ENCODE measurements at regions not wholly inside any gene's neighbourhood (a gene's known extent, or its start where the extent isn't known, plus 50 kb on each side); places are given as distances from the start of the nearest gene placed in this dataset.

DNA sequence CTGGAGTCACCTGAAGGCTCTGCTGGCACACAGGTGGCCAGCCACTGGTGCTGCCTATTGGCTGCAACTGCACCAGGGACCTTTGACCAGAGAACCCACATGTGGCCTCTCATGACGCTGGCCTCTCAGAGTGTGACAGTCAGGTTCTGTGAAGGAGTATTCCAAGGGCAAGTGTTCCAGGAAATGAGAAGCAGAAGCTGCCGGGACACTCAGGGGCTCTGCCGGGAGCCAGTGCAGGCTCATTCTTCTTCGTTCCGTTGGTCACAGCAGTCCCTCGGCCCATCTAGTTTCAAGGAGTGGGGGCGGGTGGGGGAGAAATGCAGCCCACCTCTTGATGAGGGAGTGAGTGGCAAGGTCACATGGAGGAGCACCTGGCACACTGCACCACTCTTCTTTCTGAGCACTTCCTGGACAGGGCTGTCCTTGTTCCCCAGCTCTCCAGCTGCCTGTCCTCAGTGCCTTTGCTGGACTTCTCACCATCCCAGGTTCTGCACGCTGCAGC lies 237.5 kb downstream of the GADD45G start:
- ATAC-seq (no peak), DNase-seq (no peak)
- ChIA-PET CTCF (no interaction called here), POLR2A (no interaction called here)
- Mint-ChIP-seq H3K4me3 (no peak overlapping the region), H3K9me3 (ENCODE audit: insufficient read depth) (no peaks in the 10 kb centered on the region), H3K27ac (no peak overlapping the region), H3K4me1 (ENCODE audit: low read depth) (no peaks in the 10 kb centered on the region), H3K36me3 (ENCODE audit: low read depth) (no peaks in the 10 kb centered on the region), H3K27me3 (ENCODE audit: low read depth) (peaks cover 13% of the 10 kb centered on the region)

DNA sequence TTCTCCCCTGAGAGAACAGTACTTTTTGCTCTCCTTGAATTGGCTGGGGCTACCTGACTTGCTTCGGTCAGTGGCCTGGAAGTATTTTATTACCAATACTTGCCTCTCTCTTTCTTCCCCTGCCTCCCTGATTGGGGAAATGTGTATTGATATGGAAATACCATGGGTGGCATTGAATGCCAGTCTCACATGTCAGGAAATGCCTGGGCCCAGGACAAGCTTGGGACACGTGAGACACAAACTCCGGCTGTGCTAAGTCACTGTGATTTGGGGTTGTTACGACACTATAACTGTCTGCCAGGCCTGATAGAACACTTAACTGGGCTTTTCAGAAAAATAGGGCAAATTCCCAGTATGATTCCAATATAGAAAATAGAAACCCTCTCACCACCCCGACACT lies 238.3 kb downstream of the GADD45G start:
- peaks cover 13% of the 10 kb centered on the region for H3K27me3 Mint-ChIP-seq (ENCODE audit: low read depth)
- no peaks in the 10 kb centered on the region for H3K9me3 Mint-ChIP-seq (ENCODE audit: insufficient read depth)
- H3K27ac Mint-ChIP-seq: no peak overlapping the region
- ATAC-seq (no peak), DNase-seq (no peak)
- no peak overlapping the region for H3K4me3 Mint-ChIP-seq
- H3K36me3 Mint-ChIP-seq (ENCODE audit: low read depth): no peaks in the 10 kb centered on the region
- ChIA-PET CTCF (no interaction called here), POLR2A (no interaction called here)
- no peaks in the 10 kb centered on the region for H3K4me1 Mint-ChIP-seq (ENCODE audit: low read depth)

DNA sequence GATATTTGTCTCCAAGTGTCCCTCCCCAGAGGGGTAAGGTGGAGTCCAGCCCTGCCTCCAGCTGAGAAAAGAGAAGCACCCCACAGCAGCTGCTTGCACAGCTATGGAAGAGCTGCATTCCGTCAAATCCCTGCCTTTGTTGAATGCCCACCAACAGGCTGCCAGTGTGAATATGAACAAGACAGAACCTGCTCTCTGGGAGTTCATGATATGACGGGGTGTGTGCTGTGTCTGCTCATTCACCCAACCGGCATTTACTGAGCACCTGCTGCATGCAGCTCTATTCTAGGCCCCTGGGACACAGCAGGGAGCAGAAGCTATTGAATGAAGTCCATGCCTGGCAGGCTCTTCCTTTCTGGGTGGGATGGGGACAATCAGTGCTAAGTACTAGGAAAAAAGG lies 238.8 kb downstream of the GADD45G start:
- Mint-ChIP-seq H3K27ac (no peak overlapping the region), H3K4me1 (ENCODE audit: low read depth) (no peaks in the 10 kb centered on the region), H3K27me3 (ENCODE audit: low read depth) (peaks cover 13% of the 10 kb centered on the region), H3K9me3 (ENCODE audit: insufficient read depth) (no peaks in the 10 kb centered on the region), H3K36me3 (ENCODE audit: low read depth) (no peaks in the 10 kb centered on the region), H3K4me3 (no peak overlapping the region)
- ATAC-seq (no peak), DNase-seq (no peak)
- ChIA-PET POLR2A (no interaction called here), CTCF (no interaction called here)

DNA sequence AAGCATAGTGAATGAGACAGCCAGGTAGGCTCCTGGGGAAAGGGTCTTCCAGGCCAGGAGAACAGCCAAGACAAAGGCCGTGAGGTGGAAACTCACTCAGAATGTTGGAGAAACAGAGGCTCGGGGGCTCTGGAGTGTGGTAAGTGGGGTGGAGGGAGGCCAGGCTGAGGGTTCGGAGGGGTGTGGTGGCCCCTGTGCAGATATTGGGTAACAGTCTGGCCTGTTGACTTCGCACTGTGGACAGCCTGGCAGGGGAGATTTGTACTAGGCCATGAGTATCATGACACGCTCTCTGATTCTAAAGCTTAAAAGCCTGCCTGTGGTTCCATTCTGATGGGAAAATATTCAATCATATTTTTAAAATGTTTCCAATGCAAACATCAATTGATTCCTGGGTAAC lies 239.3 kb downstream of the GADD45G start:
- ChIA-PET POLR2A (no interaction called here), CTCF (interaction anchor here (1.0 kb wide), 1 partner anchor 246 kb away, joined by 3 read pairs; no protein-coding TSS in a partner anchor)
- Mint-ChIP-seq H3K4me1 (ENCODE audit: low read depth) (no peaks in the 10 kb centered on the region), H3K27ac (no peak overlapping the region), H3K4me3 (no peak overlapping the region), H3K9me3 (ENCODE audit: insufficient read depth) (no peaks in the 10 kb centered on the region), H3K27me3 (ENCODE audit: low read depth) (peaks cover 15% of the 10 kb centered on the region), H3K36me3 (ENCODE audit: low read depth) (no peaks in the 10 kb centered on the region)
- DNase-seq (no peak), ATAC-seq (no peak)

DNA sequence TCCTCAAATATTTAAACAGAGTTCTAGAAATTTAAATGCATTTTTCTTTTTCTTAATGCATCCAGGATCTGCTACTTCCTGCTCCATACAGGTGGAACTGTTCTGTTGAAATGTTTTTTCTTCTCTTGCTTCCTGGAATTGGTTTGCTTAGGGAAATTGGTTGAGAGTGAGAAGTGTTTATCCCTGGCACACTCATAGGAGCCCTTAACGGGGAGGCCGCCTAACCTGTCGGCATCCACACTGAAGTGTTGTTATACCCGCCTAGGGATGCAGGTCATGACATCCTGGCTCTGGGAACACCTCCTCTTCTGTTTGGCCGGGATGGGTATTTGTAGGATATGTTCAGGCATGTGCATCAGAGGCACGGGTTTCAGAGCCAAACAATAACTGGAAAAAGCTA lies 239.7 kb downstream of the GADD45G start:
- DNase-seq: no peak
- no peak overlapping the region for H3K27ac Mint-ChIP-seq
- CTCF ChIA-PET: interaction anchor here (1.0 kb wide), 1 partner anchor 246 kb away, joined by 3 read pairs; no protein-coding TSS in a partner anchor
- H3K36me3 Mint-ChIP-seq (ENCODE audit: low read depth): no peaks in the 10 kb centered on the region
- H3K4me1 Mint-ChIP-seq (ENCODE audit: low read depth): no peaks in the 10 kb centered on the region
- no peak for ATAC-seq
- no peak overlapping the region for H3K4me3 Mint-ChIP-seq
- POLR2A ChIA-PET: no interaction called here
- peaks cover 17% of the 10 kb centered on the region for H3K27me3 Mint-ChIP-seq (ENCODE audit: low read depth)
- H3K9me3 Mint-ChIP-seq (ENCODE audit: insufficient read depth): no peaks in the 10 kb centered on the region

DNA sequence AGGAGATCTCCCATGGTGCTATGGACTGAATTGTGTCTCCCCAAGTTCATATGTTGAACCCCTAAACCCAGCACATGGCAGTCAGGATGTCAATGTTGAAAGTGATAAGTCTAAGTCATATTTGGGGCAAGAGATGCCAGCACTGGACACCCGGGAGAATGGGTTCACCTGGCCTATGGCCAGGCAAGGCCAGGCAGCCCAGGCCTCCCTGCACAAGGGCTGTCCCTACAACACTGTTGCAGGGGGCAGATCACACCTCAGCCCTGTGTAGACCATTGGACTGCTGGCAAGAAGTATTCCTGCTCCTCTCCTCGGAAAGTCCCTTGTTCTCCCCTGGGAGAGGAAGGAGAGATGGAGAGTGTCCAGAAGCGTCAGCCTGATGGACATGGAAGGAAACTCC lies 240.5 kb downstream of the GADD45G start:
- no peak for ATAC-seq
- POLR2A ChIA-PET: no interaction called here
- Mint-ChIP-seq H3K9me3 (ENCODE audit: insufficient read depth) (no peaks in the 10 kb centered on the region), H3K27ac (no peak overlapping the region), H3K27me3 (ENCODE audit: low read depth) (peaks cover 17% of the 10 kb centered on the region), H3K4me3 (no peak overlapping the region), H3K4me1 (ENCODE audit: low read depth) (no peaks in the 10 kb centered on the region), H3K36me3 (ENCODE audit: low read depth) (no peaks in the 10 kb centered on the region)
- CTCF ChIA-PET: interaction anchor here (1.0 kb wide), 1 partner anchor 247 kb away, joined by 3 read pairs; no protein-coding TSS in a partner anchor
- no peak for DNase-seq

DNA sequence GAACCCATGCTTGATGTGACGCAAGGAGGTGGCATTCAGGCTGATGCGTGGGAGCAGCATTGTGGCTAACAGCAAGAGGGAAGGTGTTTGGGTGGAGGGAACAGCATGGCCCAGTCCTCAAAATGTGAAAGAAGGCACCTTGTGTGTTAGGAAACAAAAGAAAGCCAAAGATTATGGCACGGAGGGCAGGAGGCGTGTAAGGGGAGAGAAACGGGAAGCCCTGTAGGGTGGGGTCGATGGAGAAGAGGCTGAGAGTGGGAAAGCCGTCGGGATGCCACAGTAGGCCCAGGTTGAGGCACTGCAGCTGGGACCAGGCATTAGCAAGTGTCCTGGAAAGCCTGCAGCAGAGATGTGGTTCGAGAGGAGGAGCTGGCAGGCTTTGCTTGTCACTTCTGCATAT lies 241.1 kb downstream of the GADD45G start:
- ChIA-PET POLR2A (no interaction called here), CTCF (no interaction called here)

DNA sequence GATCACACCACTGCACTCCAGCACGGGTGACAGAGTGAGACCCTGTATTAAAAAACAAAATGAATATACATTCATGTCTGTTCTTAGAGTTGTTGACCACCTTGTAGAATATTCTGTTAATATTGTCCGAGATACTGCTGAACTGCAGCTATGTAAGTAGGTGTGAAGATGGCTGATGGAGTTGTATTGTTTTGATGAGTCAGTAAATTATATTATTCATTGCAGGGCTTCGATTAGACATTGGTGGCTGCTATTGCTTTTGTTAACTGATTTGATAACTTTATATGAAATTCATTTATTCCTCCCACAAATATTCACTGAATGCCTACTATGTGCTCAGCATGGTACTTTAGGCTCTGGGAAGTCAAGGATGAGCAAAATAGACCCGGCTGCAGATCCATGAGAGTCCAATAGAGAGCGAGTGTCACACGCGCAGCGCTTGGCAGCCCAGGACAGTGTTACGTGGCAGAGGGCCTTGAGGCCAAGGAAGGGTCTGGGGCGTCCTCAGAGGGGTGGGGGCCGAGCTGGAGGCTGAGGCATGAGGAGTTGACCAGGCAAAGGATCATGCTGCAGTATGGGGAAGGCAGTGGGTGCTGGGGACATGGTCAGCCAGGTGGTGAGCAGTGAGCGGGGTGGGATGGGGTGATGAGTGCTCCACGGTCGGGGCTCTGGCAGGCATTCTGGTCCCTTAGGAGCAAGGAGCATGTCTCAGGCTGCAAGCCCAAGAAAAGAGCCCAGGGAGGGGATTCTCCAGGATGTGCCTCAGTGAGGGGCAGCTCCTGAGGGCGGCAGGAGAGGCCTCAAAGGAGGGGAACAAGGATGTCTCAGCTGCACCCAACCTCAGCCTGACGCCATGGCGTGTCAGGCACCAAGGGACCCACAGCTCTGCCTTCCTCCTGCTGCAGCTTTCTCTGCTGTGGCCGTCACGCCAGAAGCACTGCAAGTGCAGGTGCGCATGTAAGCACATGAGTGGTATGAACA lies 243.5 kb downstream of the GADD45G start:
- POLR2A ChIA-PET: no interaction called here
- CTCF ChIA-PET: no interaction called here

More for the DNA sequence above, 241.1 kb downstream of the GADD45G start:
- no peaks in the 10 kb centered on the region for H3K9me3 Mint-ChIP-seq (ENCODE audit: insufficient read depth)
- DNase-seq (no peak), ATAC-seq (no peak)
- H3K4me3 Mint-ChIP-seq: no peak overlapping the region
- no peaks in the 10 kb centered on the region for H3K4me1 Mint-ChIP-seq (ENCODE audit: low read depth)
- H3K27ac Mint-ChIP-seq: no peak overlapping the region
- no peaks in the 10 kb centered on the region for H3K36me3 Mint-ChIP-seq (ENCODE audit: low read depth)
- H3K27me3 Mint-ChIP-seq (ENCODE audit: low read depth): peaks cover 17% of the 10 kb centered on the region

DNA sequence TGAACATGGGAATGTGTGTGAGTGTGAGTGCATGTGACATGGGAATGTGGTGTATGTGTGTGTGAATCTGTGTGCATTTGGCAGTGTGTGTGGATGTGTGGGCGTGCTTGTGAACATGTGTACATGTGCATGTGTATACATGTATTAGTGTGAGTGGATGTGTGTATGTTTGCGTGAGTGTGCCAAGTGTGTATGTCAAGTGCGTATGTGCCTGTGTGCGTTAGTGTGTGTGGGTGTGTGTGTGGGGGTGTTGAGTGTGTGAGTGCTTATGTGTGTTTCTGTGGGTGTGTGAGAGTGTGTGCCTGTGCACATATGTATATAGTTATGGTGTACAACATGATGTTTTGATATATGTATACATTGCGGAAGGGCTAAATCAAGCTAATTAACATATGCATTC lies 244.3 kb downstream of the GADD45G start:
- Mint-ChIP-seq H3K36me3 (ENCODE audit: low read depth) (no peaks in the 10 kb centered on the region), H3K9me3 (ENCODE audit: insufficient read depth) (no peaks in the 10 kb centered on the region), H3K4me3 (no peak overlapping the region), H3K4me1 (ENCODE audit: low read depth) (no peaks in the 10 kb centered on the region), H3K27me3 (ENCODE audit: low read depth) (peaks cover 16% of the 10 kb centered on the region), H3K27ac (no peak overlapping the region)
- ChIA-PET CTCF (no interaction called here), POLR2A (no interaction called here)
- DNase-seq (no peak), ATAC-seq (no peak)

More for the DNA sequence above, 243.5 kb downstream of the GADD45G start:
- H3K4me3 Mint-ChIP-seq: no peak overlapping the region
- ATAC-seq: no peak
- H3K27ac Mint-ChIP-seq: no peak overlapping the region
- no peaks in the 10 kb centered on the region for H3K9me3 Mint-ChIP-seq (ENCODE audit: insufficient read depth)
- H3K27me3 Mint-ChIP-seq (ENCODE audit: low read depth): peaks cover 14% of the 10 kb centered on the region
- DNase-seq: no peak
- no peaks in the 10 kb centered on the region for H3K4me1 Mint-ChIP-seq (ENCODE audit: low read depth)
- no peaks in the 10 kb centered on the region for H3K36me3 Mint-ChIP-seq (ENCODE audit: low read depth)

DNA sequence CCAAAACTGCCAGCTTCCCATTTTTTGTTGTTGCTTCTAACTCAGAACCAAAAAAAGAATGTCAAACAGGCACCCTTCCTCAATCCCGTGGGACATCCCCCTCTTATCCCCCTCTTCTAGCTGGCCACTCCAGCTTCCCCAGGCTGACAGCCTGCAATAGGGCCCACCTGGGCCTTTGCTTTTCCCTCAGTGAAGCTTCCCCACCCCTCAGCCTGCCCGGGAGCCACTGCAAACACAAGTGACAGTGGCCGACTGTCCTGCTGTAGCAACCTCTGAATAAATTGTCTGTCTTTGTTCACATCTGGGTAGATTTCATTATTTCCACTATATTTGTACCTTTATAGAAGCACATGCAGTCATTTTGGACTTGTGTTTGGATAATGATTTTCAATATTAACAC lies 245.3 kb downstream of the GADD45G start:
- no peaks in the 10 kb centered on the region for H3K9me3 Mint-ChIP-seq (ENCODE audit: insufficient read depth)
- CTCF ChIA-PET: no interaction called here
- H3K36me3 Mint-ChIP-seq (ENCODE audit: low read depth): no peaks in the 10 kb centered on the region
- H3K27ac Mint-ChIP-seq: no peak overlapping the region
- DNase-seq (no peak), ATAC-seq (no peak)
- no peak overlapping the region for H3K4me3 Mint-ChIP-seq
- peaks cover 16% of the 10 kb centered on the region for H3K27me3 Mint-ChIP-seq (ENCODE audit: low read depth)
- POLR2A ChIA-PET: interaction anchor here (1.2 kb wide), 1 partner anchor 10 kb away, joined by 3 read pairs; no protein-coding TSS in a partner anchor
- no peaks in the 10 kb centered on the region for H3K4me1 Mint-ChIP-seq (ENCODE audit: low read depth)

DNA sequence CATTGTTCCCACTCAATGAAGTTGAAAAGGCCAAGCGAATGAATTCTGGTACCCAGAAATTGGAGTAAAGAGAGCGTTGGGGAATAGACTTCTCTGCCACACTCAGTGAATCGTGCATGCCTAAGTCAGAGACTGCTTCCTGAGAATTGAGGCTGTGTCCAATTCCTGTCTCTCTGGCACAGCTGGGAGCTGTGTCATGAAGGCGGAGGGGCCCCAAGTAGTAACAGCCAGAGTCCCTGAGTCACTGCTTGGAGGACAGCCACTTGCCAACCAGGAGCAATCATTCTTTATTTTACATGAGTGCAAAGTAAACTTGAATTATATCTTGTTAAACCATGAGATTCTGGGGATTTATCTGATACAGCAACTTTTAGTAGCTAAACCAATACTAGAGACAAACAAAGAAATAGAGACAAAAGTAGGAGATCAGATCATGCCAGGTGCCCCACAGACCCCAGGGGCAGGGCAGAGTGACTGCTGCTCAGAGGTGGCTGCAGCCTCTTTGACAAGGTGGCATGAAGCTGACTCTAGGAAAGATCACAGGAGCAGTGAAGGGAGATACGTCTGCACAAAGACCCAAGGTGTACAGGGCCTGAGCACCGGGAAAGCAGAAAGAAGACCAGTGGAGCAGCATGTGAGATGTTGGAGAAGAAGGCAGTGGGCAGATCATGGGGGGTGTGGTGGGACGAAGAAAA lies 246.0 kb downstream of the GADD45G start:
- CTCF ChIA-PET: no interaction called here
- H3K27me3 Mint-ChIP-seq (ENCODE audit: low read depth): peaks cover 14% of the 10 kb centered on the region
- POLR2A ChIA-PET: interaction anchor here (1.2 kb wide), 1 partner anchor 11 kb away, joined by 3 read pairs; no protein-coding TSS in a partner anchor

DNA sequence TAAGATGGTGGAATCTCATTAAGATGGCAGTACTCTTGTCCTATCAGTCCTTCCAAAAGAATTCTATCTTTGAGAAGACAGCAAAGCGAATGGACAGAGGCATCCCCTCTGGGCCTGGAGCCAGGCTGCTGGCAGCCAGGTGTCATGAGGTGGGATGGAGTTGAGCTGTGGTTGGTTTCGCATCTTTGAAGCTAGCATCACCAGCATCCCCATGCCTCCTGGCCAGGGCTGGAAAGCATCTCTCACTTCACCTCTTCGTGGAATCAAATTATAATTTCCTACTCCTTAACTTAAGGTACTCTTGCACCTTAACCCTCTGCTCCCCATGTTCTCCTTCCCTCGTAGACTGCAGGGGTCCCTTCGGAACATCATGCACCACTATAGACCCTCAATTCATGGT lies 248.3 kb downstream of the GADD45G start:
- Mint-ChIP-seq H3K27ac (no peak overlapping the region), H3K4me3 (no peak overlapping the region), H3K9me3 (ENCODE audit: insufficient read depth) (peaks cover 3% of the 10 kb centered on the region), H3K36me3 (ENCODE audit: low read depth) (no peaks in the 10 kb centered on the region), H3K27me3 (ENCODE audit: low read depth) (peaks cover 26% of the 10 kb centered on the region), H3K4me1 (ENCODE audit: low read depth) (no peaks in the 10 kb centered on the region)
- ChIA-PET POLR2A (no interaction called here), CTCF (no interaction called here)
- ATAC-seq (no peak), DNase-seq (no peak)

More for the DNA sequence above, 246.0 kb downstream of the GADD45G start:
- no peaks in the 10 kb centered on the region for H3K4me1 Mint-ChIP-seq (ENCODE audit: low read depth)
- no peak overlapping the region for H3K4me3 Mint-ChIP-seq
- no peak for DNase-seq
- no peak overlapping the region for H3K27ac Mint-ChIP-seq
- no peak for ATAC-seq
- no peaks in the 10 kb centered on the region for H3K36me3 Mint-ChIP-seq (ENCODE audit: low read depth)
- H3K9me3 Mint-ChIP-seq (ENCODE audit: insufficient read depth): no peaks in the 10 kb centered on the region

Data from activated CD8-positive, alpha-beta T cell treated with anti-CD3 and anti-CD28 coated beads, Interleukin-2, amount 10 ng/mL, durations not matched to agents 7 days and 5 days (primary cell).